ENCODE measurements at regions not wholly inside any gene's neighbourhood (a gene's known extent, or its start where the extent isn't known, plus 50 kb on each side); places are given as distances from the start of the nearest gene placed in this dataset.

- Histone ChIP-seq H3K27me3 (ENCODE audit: control insufficient read depth, insufficient read depth, low read length) (no peaks in the 10 kb centered on the region), H3K9me3 (ENCODE audit: control insufficient read depth, insufficient read depth, low read depth, low read length) (no peaks in the 10 kb centered on the region)
Observed at GRCh38 chr4:189035654-189036053, 896.4 kb downstream of the TRIML1 start.

GRCh38 chr4:189036906-189037305, 897.7 kb downstream of the TRIML1 start:
- H3K4me3 ChIP-seq (ENCODE audit: low read depth, low read length): no peak overlapping the region
- no peak overlapping the region for H3K27ac ChIP-seq (ENCODE audit: low read depth, low read length)
- no peaks in the 10 kb centered on the region for H3K9me3 ChIP-seq (ENCODE audit: control insufficient read depth, insufficient read depth, low read depth, low read length)
- no peaks in the 10 kb centered on the region for H3K27me3 ChIP-seq (ENCODE audit: control insufficient read depth, insufficient read depth, low read length)
- H3K4me1 ChIP-seq (ENCODE audit: control insufficient read depth, insufficient read depth, low read length): peaks cover 5% of the 10 kb centered on the region; the same call in 1 of the 2 replicates
- no peak overlapping the region for H3K9ac ChIP-seq (ENCODE audit: low read length)
- no peaks in the 10 kb centered on the region for H3K36me3 ChIP-seq (ENCODE audit: control insufficient read depth, insufficient read depth, low read length)

More at GRCh38 chr4:189035654-189036053, 896.4 kb downstream of the TRIML1 start:
- Histone ChIP-seq H3K27ac (ENCODE audit: low read depth, low read length) (no peak overlapping the region), H3K4me1 (ENCODE audit: control insufficient read depth, insufficient read depth, low read length) (peaks cover 5% of the 10 kb centered on the region; the same call in 1 of the 2 replicates), H3K9ac (ENCODE audit: low read length) (no peak overlapping the region), H3K36me3 (ENCODE audit: control insufficient read depth, insufficient read depth, low read length) (no peaks in the 10 kb centered on the region), H3K4me3 (ENCODE audit: low read depth, low read length) (no peak overlapping the region)

GRCh38 chr4:189046642-189047041, 894.0 kb upstream of the FRG1 start:
- no peaks in the 10 kb centered on the region for H3K36me3 ChIP-seq (ENCODE audit: control insufficient read depth, insufficient read depth, low read length)
- no peaks in the 10 kb centered on the region for H3K9me3 ChIP-seq (ENCODE audit: control insufficient read depth, insufficient read depth, low read depth, low read length)
- 0 out of 2 replicates have a peak overlapping the region, but pooled peaks have one; percentile 18 for H3K4me3 ChIP-seq (ENCODE audit: low read depth, low read length)
- H3K9ac ChIP-seq (ENCODE audit: low read length): peak overlapping the region; percentile 72
- H3K27ac ChIP-seq (ENCODE audit: low read depth, low read length): peak overlapping the region; percentile 98
- H3K4me1 ChIP-seq (ENCODE audit: control insufficient read depth, insufficient read depth, low read length): peaks cover 44% of the 10 kb centered on the region
- no peaks in the 10 kb centered on the region for H3K27me3 ChIP-seq (ENCODE audit: control insufficient read depth, insufficient read depth, low read length)

GRCh38 chr4:189048119-189048518, 892.6 kb upstream of the FRG1 start:
- H3K27me3 ChIP-seq (ENCODE audit: control insufficient read depth, insufficient read depth, low read length): no peaks in the 10 kb centered on the region
- peak overlapping the region; percentile 98 for H3K27ac ChIP-seq (ENCODE audit: low read depth, low read length)
- no peaks in the 10 kb centered on the region for H3K9me3 ChIP-seq (ENCODE audit: control insufficient read depth, insufficient read depth, low read depth, low read length)
- no peaks in the 10 kb centered on the region for H3K36me3 ChIP-seq (ENCODE audit: control insufficient read depth, insufficient read depth, low read length)
- H3K4me1 ChIP-seq (ENCODE audit: control insufficient read depth, insufficient read depth, low read length): peaks cover 44% of the 10 kb centered on the region
- no peak overlapping the region for H3K9ac ChIP-seq (ENCODE audit: low read length)
- H3K4me3 ChIP-seq (ENCODE audit: low read depth, low read length): no peak overlapping the region

GRCh38 chr4:189049682-189050081, 891.0 kb upstream of the FRG1 start:
- Histone ChIP-seq H3K27me3 (ENCODE audit: control insufficient read depth, insufficient read depth, low read length) (no peaks in the 10 kb centered on the region), H3K4me3 (ENCODE audit: low read depth, low read length) (no peak overlapping the region), H3K36me3 (ENCODE audit: control insufficient read depth, insufficient read depth, low read length) (no peaks in the 10 kb centered on the region), H3K9ac (ENCODE audit: low read length) (no peak overlapping the region), H3K27ac (ENCODE audit: low read depth, low read length) (no peak overlapping the region), H3K4me1 (ENCODE audit: control insufficient read depth, insufficient read depth, low read length) (peaks cover 44% of the 10 kb centered on the region), H3K9me3 (ENCODE audit: control insufficient read depth, insufficient read depth, low read depth, low read length) (no peaks in the 10 kb centered on the region)

- H3K4me3 ChIP-seq (ENCODE audit: low read depth, low read length): no peak overlapping the region
- H3K27ac ChIP-seq (ENCODE audit: low read depth, low read length): no peak overlapping the region
- H3K9me3 ChIP-seq (ENCODE audit: control insufficient read depth, insufficient read depth, low read depth, low read length): no peaks in the 10 kb centered on the region
- no peaks in the 10 kb centered on the region for H3K27me3 ChIP-seq (ENCODE audit: control insufficient read depth, insufficient read depth, low read length)
- no peak overlapping the region for H3K9ac ChIP-seq (ENCODE audit: low read length)
- no peaks in the 10 kb centered on the region for H3K36me3 ChIP-seq (ENCODE audit: control insufficient read depth, insufficient read depth, low read length)
- H3K4me1 ChIP-seq (ENCODE audit: control insufficient read depth, insufficient read depth, low read length): peaks cover 38% of the 10 kb centered on the region
Observed at GRCh38 chr4:189050643-189051042, 890.0 kb upstream of the FRG1 start.

- H3K36me3 ChIP-seq (ENCODE audit: control insufficient read depth, insufficient read depth, low read length): no peaks in the 10 kb centered on the region
- no peaks in the 10 kb centered on the region for H3K27me3 ChIP-seq (ENCODE audit: control insufficient read depth, insufficient read depth, low read length)
- no peak overlapping the region for H3K27ac ChIP-seq (ENCODE audit: low read depth, low read length)
- no peak overlapping the region for H3K9ac ChIP-seq (ENCODE audit: low read length)
- H3K4me1 ChIP-seq (ENCODE audit: control insufficient read depth, insufficient read depth, low read length): peaks cover 11% of the 10 kb centered on the region
- H3K9me3 ChIP-seq (ENCODE audit: control insufficient read depth, insufficient read depth, low read depth, low read length): no peaks in the 10 kb centered on the region
- no peak overlapping the region for H3K4me3 ChIP-seq (ENCODE audit: low read depth, low read length)
Observed at GRCh38 chr4:189053621-189054020, 887.1 kb upstream of the FRG1 start.

- H3K36me3 ChIP-seq (ENCODE audit: control insufficient read depth, insufficient read depth, low read length): no peaks in the 10 kb centered on the region
- no peak overlapping the region for H3K27ac ChIP-seq (ENCODE audit: low read depth, low read length)
- no peak overlapping the region for H3K4me3 ChIP-seq (ENCODE audit: low read depth, low read length)
- no peak overlapping the region for H3K9ac ChIP-seq (ENCODE audit: low read length)
- peaks cover 14% of the 10 kb centered on the region; the same call in 1 of the 2 replicates for H3K4me1 ChIP-seq (ENCODE audit: control insufficient read depth, insufficient read depth, low read length)
- peaks cover 6% of the 10 kb centered on the region for H3K9me3 ChIP-seq (ENCODE audit: control insufficient read depth, insufficient read depth, low read depth, low read length)
- H3K27me3 ChIP-seq (ENCODE audit: control insufficient read depth, insufficient read depth, low read length): no peaks in the 10 kb centered on the region
Observed at GRCh38 chr4:189060104-189060503, 880.6 kb upstream of the FRG1 start.

GRCh38 chr4:189062047-189062820, 878.4 kb upstream of the FRG1 start:
- Histone ChIP-seq H3K27ac (ENCODE audit: low read depth, low read length) (no peak overlapping the region), H3K27me3 (ENCODE audit: control insufficient read depth, insufficient read depth, low read length) (no peaks in the 10 kb centered on the region), H3K9ac (ENCODE audit: low read length) (no peak overlapping the region), H3K4me1 (ENCODE audit: control insufficient read depth, insufficient read depth, low read length) (peaks cover 14% of the 10 kb centered on the region; the same call in 1 of the 2 replicates), H3K36me3 (ENCODE audit: control insufficient read depth, insufficient read depth, low read length) (no peaks in the 10 kb centered on the region), H3K4me3 (ENCODE audit: low read depth, low read length) (no peak overlapping the region), H3K9me3 (ENCODE audit: control insufficient read depth, insufficient read depth, low read depth, low read length) (peaks cover 6% of the 10 kb centered on the region)

- no peak overlapping the region for H3K9ac ChIP-seq (ENCODE audit: low read length)
- no peaks in the 10 kb centered on the region for H3K4me1 ChIP-seq (ENCODE audit: control insufficient read depth, insufficient read depth, low read length)
- H3K36me3 ChIP-seq (ENCODE audit: control insufficient read depth, insufficient read depth, low read length): no peaks in the 10 kb centered on the region
- no peak overlapping the region for H3K4me3 ChIP-seq (ENCODE audit: low read depth, low read length)
- no peak overlapping the region for H3K27ac ChIP-seq (ENCODE audit: low read depth, low read length)
- H3K9me3 ChIP-seq (ENCODE audit: control insufficient read depth, insufficient read depth, low read depth, low read length): no peaks in the 10 kb centered on the region
- H3K27me3 ChIP-seq (ENCODE audit: control insufficient read depth, insufficient read depth, low read length): no peaks in the 10 kb centered on the region
Observed at GRCh38 chr4:189069772-189070171, 870.9 kb upstream of the FRG1 start.

- no peaks in the 10 kb centered on the region for H3K9me3 ChIP-seq (ENCODE audit: control insufficient read depth, insufficient read depth, low read depth, low read length)
- no peaks in the 10 kb centered on the region for H3K27me3 ChIP-seq (ENCODE audit: control insufficient read depth, insufficient read depth, low read length)
- no peaks in the 10 kb centered on the region for H3K36me3 ChIP-seq (ENCODE audit: control insufficient read depth, insufficient read depth, low read length)
- H3K27ac ChIP-seq (ENCODE audit: low read depth, low read length): no peak overlapping the region
- no peak overlapping the region for H3K9ac ChIP-seq (ENCODE audit: low read length)
- no peaks in the 10 kb centered on the region for H3K4me1 ChIP-seq (ENCODE audit: control insufficient read depth, insufficient read depth, low read length)
- no peak overlapping the region for H3K4me3 ChIP-seq (ENCODE audit: low read depth, low read length)
Observed at GRCh38 chr4:189071241-189071640, 869.4 kb upstream of the FRG1 start.
